ENCODE measurements at regions not wholly inside any gene's neighbourhood (a gene's known extent, or its start where the extent isn't known, plus 50 kb on each side); places are given as distances from the start of the nearest gene placed in this dataset.
"Not testable (repeated sequence)": the region's sequence is repeated elsewhere in the genome, so short reads cannot be mapped to it uniquely, and the experiment has no call there.

DNA sequence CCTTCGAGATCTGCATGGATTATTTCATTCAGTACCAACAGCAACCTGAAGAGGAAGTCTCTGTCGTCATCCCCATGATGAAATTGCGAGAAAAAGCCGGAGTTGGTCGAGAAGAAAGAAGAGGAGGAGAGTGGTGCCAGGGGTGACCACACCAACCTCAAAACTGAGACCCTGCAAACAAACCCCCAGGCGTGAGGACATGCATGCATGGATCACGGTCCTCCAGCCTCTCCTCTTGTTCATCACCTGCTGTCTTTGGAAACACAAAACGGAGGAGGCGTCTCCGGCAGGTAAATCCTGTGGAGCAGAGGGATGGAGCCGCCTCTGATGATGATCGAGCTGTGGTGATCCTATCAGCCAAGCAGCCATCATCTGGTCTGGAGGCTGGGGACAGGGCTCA, 114.4 kb upstream of the IRX2 start:
- Mint-ChIP-seq H3K4me1 (ENCODE audit: low read depth) (no peaks in the 10 kb centered on the region), H3K27me3 (ENCODE audit: insufficient read depth) (no peaks in the 10 kb centered on the region; the same call in none of the 2 replicates), H3K9me3 (peaks cover 71% of the 10 kb centered on the region), H3K4me3 (no peak overlapping the region), H3K36me3 (ENCODE audit: low read depth) (peaks cover 4% of the 10 kb centered on the region; the same call in 1 of the 2 replicates), H3K27ac (no peak overlapping the region)
- no peak for DNase-seq
- TF ChIP-seq, protein P1, sequence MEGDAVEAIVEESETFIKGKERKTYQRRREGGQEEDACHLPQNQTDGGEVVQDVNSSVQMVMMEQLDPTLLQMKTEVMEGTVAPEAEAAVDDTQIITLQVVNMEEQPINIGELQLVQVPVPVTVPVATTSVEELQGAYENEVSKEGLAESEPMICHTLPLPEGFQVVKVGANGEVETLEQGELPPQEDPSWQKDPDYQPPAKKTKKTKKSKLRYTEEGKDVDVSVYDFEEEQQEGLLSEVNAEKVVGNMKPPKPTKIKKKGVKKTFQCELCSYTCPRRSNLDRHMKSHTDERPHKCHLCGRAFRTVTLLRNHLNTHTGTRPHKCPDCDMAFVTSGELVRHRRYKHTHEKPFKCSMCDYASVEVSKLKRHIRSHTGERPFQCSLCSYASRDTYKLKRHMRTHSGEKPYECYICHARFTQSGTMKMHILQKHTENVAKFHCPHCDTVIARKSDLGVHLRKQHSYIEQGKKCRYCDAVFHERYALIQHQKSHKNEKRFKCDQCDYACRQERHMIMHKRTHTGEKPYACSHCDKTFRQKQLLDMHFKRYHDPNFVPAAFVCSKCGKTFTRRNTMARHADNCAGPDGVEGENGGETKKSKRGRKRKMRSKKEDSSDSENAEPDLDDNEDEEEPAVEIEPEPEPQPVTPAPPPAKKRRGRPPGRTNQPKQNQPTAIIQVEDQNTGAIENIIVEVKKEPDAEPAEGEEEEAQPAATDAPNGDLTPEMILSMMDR (IDR thresholded peaks at IDR 0.05): no peak

DNA sequence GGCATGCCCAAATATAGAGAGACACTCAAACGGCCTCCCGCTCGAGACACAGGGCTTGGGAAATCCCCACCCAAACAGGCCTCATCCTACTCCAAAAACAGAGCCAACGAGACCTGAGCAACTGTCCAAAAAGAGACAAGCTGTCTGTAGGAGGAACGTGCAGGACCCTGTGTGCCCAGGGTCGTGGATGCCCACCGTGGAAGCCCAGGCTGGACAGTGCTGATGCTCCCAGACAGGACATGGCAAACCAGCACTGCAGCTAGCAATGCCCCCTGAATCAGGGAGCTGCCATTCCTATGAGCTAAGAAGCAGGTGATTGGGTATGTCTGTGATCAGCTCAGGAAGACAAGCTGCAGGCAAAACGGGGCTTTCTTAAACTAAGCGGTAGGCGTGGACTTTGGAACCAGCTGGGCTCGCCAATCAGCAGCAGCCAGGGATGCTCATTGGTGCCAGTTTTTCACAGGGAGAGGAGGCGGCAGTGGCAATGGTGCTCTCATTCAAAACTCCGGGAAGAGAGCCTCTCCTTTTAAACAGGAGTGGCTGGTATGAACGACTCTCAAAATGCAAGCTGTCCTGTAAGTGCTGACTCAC, 113.1 kb upstream of the IRX2 start:
- DNase-seq: no peak
- Mint-ChIP-seq H3K4me1 (ENCODE audit: low read depth) (no peaks in the 10 kb centered on the region), H3K4me3 (no peak overlapping the region), H3K36me3 (ENCODE audit: low read depth) (peaks cover 4% of the 10 kb centered on the region; the same call in 1 of the 2 replicates), H3K27ac (no peak overlapping the region), H3K9me3 (peaks cover 59% of the 10 kb centered on the region), H3K27me3 (ENCODE audit: insufficient read depth) (no peaks in the 10 kb centered on the region; the same call in none of the 2 replicates)
- TF ChIP-seq, protein P1 (IDR thresholded peaks at IDR 0.05): no peak

DNA sequence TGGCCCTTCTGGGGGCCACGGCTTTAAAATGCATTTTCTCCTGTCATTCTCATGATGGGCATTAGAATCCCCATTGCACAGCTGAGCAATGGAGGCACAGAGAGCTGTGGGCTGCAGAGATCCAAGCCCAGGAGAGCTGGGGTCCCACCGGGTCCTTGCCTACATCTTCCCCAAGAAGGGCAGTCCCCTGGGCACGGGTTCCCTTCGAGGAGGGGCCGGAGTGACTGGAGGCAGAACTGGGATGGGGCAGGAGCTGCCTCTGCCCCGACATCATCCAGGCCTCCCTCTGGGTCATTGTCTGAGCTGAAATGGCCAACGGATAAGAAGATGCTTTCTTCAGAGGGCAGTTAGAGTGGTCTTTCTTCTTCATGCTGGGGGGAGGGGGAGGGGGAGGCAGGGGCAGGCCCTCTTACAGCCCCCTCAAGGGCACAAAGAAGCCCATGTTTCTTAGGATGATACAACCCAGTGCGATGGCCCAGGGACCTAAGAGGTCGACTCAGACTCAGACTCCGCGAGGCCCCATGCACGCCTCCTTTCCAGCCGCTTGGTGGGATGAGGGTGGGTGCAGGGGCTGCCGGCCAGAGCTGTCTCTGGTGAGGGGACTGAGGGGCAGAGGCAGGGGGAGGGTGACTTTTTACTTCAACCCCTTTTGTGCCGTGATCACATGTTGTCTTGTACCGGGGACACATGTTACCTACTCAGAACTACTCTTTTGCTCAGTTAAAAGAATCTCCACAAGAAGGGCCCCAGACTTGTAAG, 112.4 kb upstream of the IRX2 start:
- DNase-seq: no peak

DNA sequence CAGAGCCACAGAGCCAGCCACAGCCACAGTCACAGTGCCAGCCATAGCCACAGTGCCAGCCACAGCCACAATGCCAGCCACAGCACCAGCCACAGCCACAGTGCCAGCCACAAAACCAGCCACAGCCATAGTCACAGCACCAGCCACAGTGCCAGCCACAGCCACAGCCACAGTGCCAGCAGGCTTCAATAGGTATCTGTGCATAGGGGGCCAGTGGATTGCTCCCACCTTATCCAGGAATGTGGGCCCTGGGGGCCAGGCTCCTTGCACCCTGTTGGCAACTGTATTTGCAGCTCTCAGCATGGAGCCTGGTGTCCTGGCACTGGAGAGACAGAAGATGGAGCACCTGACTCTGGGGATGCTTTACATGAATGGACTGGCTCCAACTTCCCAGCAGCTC, 111.7 kb upstream of the IRX2 start:
- H3K27me3 Mint-ChIP-seq (ENCODE audit: insufficient read depth): no peaks in the 10 kb centered on the region; the same call in 1 of the 2 replicates
- TF ChIP-seq, protein P1 (IDR thresholded peaks at IDR 0.05): no peak
- no peak for DNase-seq
- H3K36me3 Mint-ChIP-seq (ENCODE audit: low read depth): 0 out of 2 replicates have a peak, but pooled peaks cover 4% of the 10 kb centered on the region
- H3K4me1 Mint-ChIP-seq (ENCODE audit: low read depth): no peaks in the 10 kb centered on the region
- peaks cover 56% of the 10 kb centered on the region for H3K9me3 Mint-ChIP-seq
- H3K27ac Mint-ChIP-seq: no peak overlapping the region
- H3K4me3 Mint-ChIP-seq: no peak overlapping the region

More for the DNA sequence above, 112.4 kb upstream of the IRX2 start:
- 0 out of 2 replicates have a peak, but pooled peaks cover 4% of the 10 kb centered on the region for H3K36me3 Mint-ChIP-seq (ENCODE audit: low read depth)
- no peak overlapping the region for H3K27ac Mint-ChIP-seq
- H3K9me3 Mint-ChIP-seq: peaks cover 57% of the 10 kb centered on the region
- no peaks in the 10 kb centered on the region for H3K4me1 Mint-ChIP-seq (ENCODE audit: low read depth)
- H3K27me3 Mint-ChIP-seq (ENCODE audit: insufficient read depth): no peaks in the 10 kb centered on the region; the same call in 1 of the 2 replicates
- H3K4me3 Mint-ChIP-seq: no peak overlapping the region
- TF ChIP-seq, protein P1 (IDR thresholded peaks at IDR 0.05): no peak

DNA sequence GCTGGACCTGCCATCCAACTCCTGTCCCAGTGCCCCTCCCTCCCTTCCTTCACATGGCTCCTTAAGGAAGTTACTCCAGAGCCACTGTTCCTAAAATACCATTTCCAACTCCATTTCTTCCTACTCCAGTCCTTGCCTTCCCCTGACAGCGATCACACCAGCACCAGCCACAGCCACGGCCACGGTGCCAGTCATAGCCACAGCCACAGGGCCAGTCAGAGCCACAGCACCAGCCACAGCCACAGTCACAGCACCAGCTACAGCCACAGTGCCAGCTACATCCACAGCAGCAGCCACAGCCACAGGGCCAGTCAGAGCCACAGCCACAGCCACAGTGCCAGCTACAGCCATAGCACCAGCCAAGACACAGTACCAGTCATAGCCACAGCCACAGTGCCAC, 110.7 kb upstream of the IRX2 start:
- not testable (repeated sequence) for H3K27ac Mint-ChIP-seq; H3K4me3 Mint-ChIP-seq; DNase-seq; H3K27me3 Mint-ChIP-seq (ENCODE audit: insufficient read depth); H3K36me3 Mint-ChIP-seq (ENCODE audit: low read depth); H3K4me1 Mint-ChIP-seq (ENCODE audit: low read depth)
- peaks cover 52% of the 10 kb centered on the region for H3K9me3 Mint-ChIP-seq

DNA sequence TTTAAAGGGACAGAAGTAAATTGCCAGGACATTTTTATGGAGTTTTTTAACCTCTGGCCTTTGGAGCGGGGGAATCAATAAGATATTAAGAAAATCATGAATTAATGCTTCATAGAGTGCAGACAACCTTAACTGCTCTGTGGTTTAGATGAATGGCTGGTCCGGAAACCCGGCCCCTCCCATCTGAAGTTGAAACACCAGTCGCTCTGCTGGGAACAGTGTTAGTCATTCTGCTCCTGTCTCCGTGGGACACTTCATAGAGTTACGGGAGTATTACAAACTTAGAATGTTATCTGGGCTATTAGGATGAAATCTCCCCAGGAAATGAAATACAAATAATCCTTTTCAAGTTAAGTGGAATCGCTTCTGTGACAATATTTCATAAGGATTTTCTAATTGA, 110.1 kb upstream of the IRX2 start:
- Mint-ChIP-seq H3K9me3 (peaks cover 49% of the 10 kb centered on the region), H3K27ac (no peak overlapping the region), H3K27me3 (ENCODE audit: insufficient read depth) (no peaks in the 10 kb centered on the region; the same call in 1 of the 2 replicates), H3K4me1 (ENCODE audit: low read depth) (no peaks in the 10 kb centered on the region), H3K36me3 (ENCODE audit: low read depth) (0 out of 2 replicates have a peak, but pooled peaks cover 4% of the 10 kb centered on the region), H3K4me3 (no peak overlapping the region)
- DNase-seq: no peak
- TF ChIP-seq, protein P1 (IDR thresholded peaks at IDR 0.05): no peak

Data from HFFc6 (cell line).